T-cell (primary cell): ENCODE measurements at regions not wholly inside any gene's neighbourhood (a gene's known extent, or its start where the extent isn't known, plus 50 kb on each side); places are given as distances from the start of the nearest gene placed in this dataset.

Experiments
- ATAC-seq, 4 experiments: fragments of 200-7000 bp in 3 of 4; fragments of 150-1000 bp in 1 of 4; cut with Tn5 transposase; replicated peaks in 1 of 4; 1 replicate in 3 of 4; 2 replicates in 1 of 4; pipeline ENCODE4 v1.10.0; 2021; ENCODE audit warnings: moderate library complexity in 3 of 4, mild to moderate bottlenecking in 2 of 4, moderate number of reproducible peaks in 1 of 4
- CTCF ChIA-PET, 2 donors: fragments of 300-600 bp; sonication (Branson Sonifier 250); formaldehyde crosslinking; loops; one replicate each; lab custom pipeline; 2022; ENCODE audit warnings: antibody characterized with exemption in 2 of 2; lab: Charles Lee
- POLR2A ChIA-PET, 2 donors: fragments of 300-600 bp; sonication (Branson Sonifier 250); formaldehyde crosslinking; loops; one replicate each; lab custom pipeline; 2022; ENCODE audit warnings: antibody characterized with exemption in 2 of 2; lab: Charles Lee
- DNase-seq, 35 experiments: peaks; one replicate each; pipeline versions ENCODE4 v3.0.0 to v3.0.0-alpha.2; 2013 to 2023
- H3K27ac ChIP-seq: one replicate; pipeline ENCODE4 v1.5.1; 2013; ENCODE audit warnings: low read length
- H3K27me3 ChIP-seq, 2 experiments: replicated peaks in 1 of 2; 1 replicate in 1 of 2; 2 replicates in 1 of 2; pipeline versions ENCODE4 v1.6.1 to v1.7.0; 2013; ENCODE audit warnings: low read length in 1 of 2, mixed read lengths in 1 of 2; ENCODE audit not compliant: control insufficient read depth in 2 of 2, insufficient read depth in 2 of 2; ENCODE audit errors: extremely low read depth in 1 of 2
- H3K36me3 ChIP-seq, 2 donors: 1 replicate in 1 of 2; 2 replicates in 1 of 2; pipeline versions ENCODE4 v1.6.1 to v1.7.0; 2013; ENCODE audit warnings: low read length in 1 of 2; ENCODE audit not compliant: control insufficient read depth in 2 of 2, insufficient read depth in 1 of 2; ENCODE audit errors: extremely low read depth in 1 of 2
- H3K4me1 ChIP-seq, 2 experiments: 1 replicate in 1 of 2; 2 replicates in 1 of 2; pipeline versions ENCODE4 v1.6.1 to v1.7.0; 2013; ENCODE audit warnings: low read length in 2 of 2, mixed read lengths in 1 of 2; ENCODE audit not compliant: insufficient read depth in 2 of 2, control insufficient read depth in 1 of 2; ENCODE audit errors: extremely low read depth in 1 of 2
- H3K4me3 ChIP-seq, 2 donors: 1 replicate in 1 of 2; 2 replicates in 1 of 2; pipeline versions ENCODE4 v1.5.1 to v1.7.0; 2013; ENCODE audit warnings: mild to moderate bottlenecking in 2 of 2, low read length in 1 of 2, moderate library complexity in 1 of 2; ENCODE audit not compliant: control insufficient read depth in 1 of 2; ENCODE audit errors: extremely low read depth in 1 of 2
- H3K9me3 ChIP-seq: 2 replicates; pipeline ENCODE4 v1.7.0; 2013
- H3K27ac Mint-ChIP-seq, 2 donors: one replicate each; pipeline ENCODE4 v1.8.0; 2020 to 2021; ENCODE audit warnings: mild to moderate bottlenecking in 2 of 2, mixed read lengths in 2 of 2
- H3K27me3 Mint-ChIP-seq, 2 donors: one replicate each; pipeline ENCODE4 v1.8.0; 2021 to 2022; ENCODE audit warnings: mixed read lengths in 2 of 2
- H3K36me3 Mint-ChIP-seq: one replicate; pipeline ENCODE4 v1.8.0; 2021; ENCODE audit warnings: mixed read lengths
- H3K4me1 Mint-ChIP-seq, 3 donors: one replicate each; pipeline ENCODE4 v1.8.0; 2020 to 2022; ENCODE audit warnings: mixed read lengths in 3 of 3, mild to moderate bottlenecking in 1 of 3
- H3K4me3 Mint-ChIP-seq, 3 donors: one replicate each; pipeline ENCODE4 v1.8.0; 2020 to 2022; ENCODE audit warnings: mild to moderate bottlenecking in 3 of 3, mixed read lengths in 3 of 3, moderate library complexity in 3 of 3
- H3K9me3 Mint-ChIP-seq, 3 donors: one replicate each; pipeline ENCODE4 v1.8.0; 2020 to 2022; ENCODE audit warnings: mixed read lengths in 3 of 3
- WGBS: methylation state at CpG from one replicate; pipeline ENCODE4 v1.1.5; 2013; ENCODE audit warnings: missing lambda C conversion rate; ENCODE audit not compliant: insufficient coverage; 5-methylcytosine and 5-hydroxymethylcytosine counted together

- peaks cover 0 to 9% of the 10 kb centered on the region in 2 experiments for H3K27me3 ChIP-seq
- Mint-ChIP-seq H3K27ac (no peak overlapping the region), H3K36me3 (no peaks in the 10 kb centered on the region), H3K9me3 (peaks cover 8 to 10% (median 9%) of the 10 kb centered on the region in 3 donors), H3K27me3 (peaks cover 29 to 37% of the 10 kb centered on the region in 2 donors), H3K4me1 (no peaks in the 10 kb centered on the region), H3K4me3 (no peak overlapping the region)
- no peaks in the 10 kb centered on the region for H3K9me3 ChIP-seq
- ATAC-seq, result no peak
- H3K27ac ChIP-seq, result no peak overlapping the region
- no peaks in the 10 kb centered on the region for H3K36me3 ChIP-seq
- DNase-seq, result no peak
- H3K4me3 ChIP-seq, result no peak overlapping the region
- ChIA-PET POLR2A (no interaction called here), CTCF (no interaction called here)
- no peaks in the 10 kb centered on the region for H3K4me1 ChIP-seq
- WGBS, result 50% methylated on average over 1 of the region's 2 CpGs
These were observed 122.3 kb downstream of the FAM174B start for GRCh38 chr15:92533298-92533697.

DNA sequence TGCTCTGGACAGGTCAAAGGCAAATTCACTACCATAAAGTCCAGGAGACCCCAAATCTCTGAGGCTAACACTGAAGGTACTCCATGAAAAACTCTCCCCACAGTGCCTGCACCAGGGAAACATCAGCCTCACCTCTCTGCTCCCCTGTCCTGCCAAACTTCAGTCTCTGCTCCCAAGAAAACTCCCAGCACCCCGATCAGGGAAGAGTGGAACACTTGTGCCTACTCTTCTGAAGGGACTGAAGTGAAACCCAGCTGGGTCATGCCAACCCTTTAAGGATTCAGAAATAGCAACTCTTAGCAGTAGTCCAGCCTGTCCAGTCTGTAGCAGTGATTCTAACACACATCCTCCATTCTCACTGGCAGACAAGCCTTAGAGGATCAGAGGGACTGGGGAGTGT, 124.2 kb downstream of the FAM174B start:
- H3K9me3 Mint-ChIP-seq, result peaks cover 8 to 10% (median 9%) of the 10 kb centered on the region in 3 donors
- no peak for ATAC-seq
- Histone ChIP-seq H3K27me3 (peaks cover 0 to 18% of the 10 kb centered on the region in 2 experiments), H3K4me3 (no peak overlapping the region), H3K36me3 (no peaks in the 10 kb centered on the region), H3K4me1 (no peaks in the 10 kb centered on the region), H3K9me3 (no peaks in the 10 kb centered on the region), H3K27ac (no peak overlapping the region)
- H3K4me3 Mint-ChIP-seq, result no peak overlapping the region
- H3K4me1 Mint-ChIP-seq, result no peaks in the 10 kb centered on the region
- no peaks in the 10 kb centered on the region for H3K36me3 Mint-ChIP-seq
- no peak overlapping the region for H3K27ac Mint-ChIP-seq
- no peak for DNase-seq
- POLR2A ChIA-PET, result no interaction called here
- CTCF ChIA-PET, result no interaction called here
- H3K27me3 Mint-ChIP-seq, result peaks cover 35 to 37% of the 10 kb centered on the region in 2 donors
- WGBS, result 0% methylated on average over 1 of the region's 1 CpG

DNA sequence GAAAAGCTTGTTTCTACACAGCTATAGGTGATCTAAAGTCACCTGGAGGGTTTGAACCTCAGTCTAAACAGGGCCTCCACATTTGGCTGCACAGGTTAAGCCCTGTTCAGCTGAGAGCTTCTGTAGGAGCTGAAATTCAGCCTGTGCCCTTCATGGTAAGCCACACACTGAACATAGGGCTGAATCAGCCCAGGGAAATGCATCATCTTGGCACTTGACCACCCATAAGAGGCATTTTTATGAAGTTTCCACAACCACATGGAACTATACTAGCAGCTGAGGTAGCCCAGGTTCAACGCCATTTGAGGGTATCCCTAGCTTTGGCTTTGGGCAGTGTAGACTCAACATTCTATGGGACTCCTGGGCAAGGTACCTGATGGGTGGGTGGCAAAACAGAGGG, 126.8 kb downstream of the FAM174B start:
- DNase-seq, result no peak
- CTCF ChIA-PET, result no interaction called here
- no peak for ATAC-seq
- Histone ChIP-seq H3K9me3 (no peaks in the 10 kb centered on the region), H3K27ac (no peak overlapping the region), H3K27me3 (peaks cover 0 to 18% of the 10 kb centered on the region in 2 experiments), H3K36me3 (no peaks in the 10 kb centered on the region), H3K4me3 (no peak overlapping the region), H3K4me1 (peaks cover 0 to 2% of the 10 kb centered on the region in 2 experiments)
- Mint-ChIP-seq H3K4me1 (peaks cover 0 to 7% (median 0%) of the 10 kb centered on the region in 3 donors), H3K27ac (no peak overlapping the region), H3K4me3 (no peak overlapping the region), H3K9me3 (no peaks in the 10 kb centered on the region), H3K27me3 (peaks cover 34 to 36% of the 10 kb centered on the region in 2 donors), H3K36me3 (no peaks in the 10 kb centered on the region)
- WGBS, result no CpG with 5 or more reads among the region's 1 CpG
- POLR2A ChIA-PET, result no interaction called here

GRCh38 chr15:92527197-92527596, 128.4 kb downstream of the FAM174B start:
- no peak for DNase-seq
- no peaks in the 10 kb centered on the region for H3K9me3 Mint-ChIP-seq
- Histone ChIP-seq H3K27ac (no peak overlapping the region), H3K36me3 (no peaks in the 10 kb centered on the region), H3K4me1 (peaks cover 0 to 2% of the 10 kb centered on the region in 2 experiments), H3K27me3 (peaks cover 0 to 14% of the 10 kb centered on the region in 2 experiments), H3K9me3 (no peaks in the 10 kb centered on the region), H3K4me3 (no peak overlapping the region)
- peaks cover 34% of the 10 kb centered on the region in 2 donors for H3K27me3 Mint-ChIP-seq
- no peaks in the 10 kb centered on the region for H3K36me3 Mint-ChIP-seq
- no peak overlapping the region for H3K27ac Mint-ChIP-seq
- no peak for ATAC-seq
- no peak overlapping the region for H3K4me3 Mint-ChIP-seq
- WGBS, result 71% methylated on average over 2 of the region's 2 CpGs
- peaks cover 0 to 7% (median 0%) of the 10 kb centered on the region in 3 donors for H3K4me1 Mint-ChIP-seq
- ChIA-PET CTCF (no interaction called here), POLR2A (no interaction called here)

GRCh38 chr15:92525758-92526245, 129.8 kb downstream of the FAM174B start:
- no peak overlapping the region for H3K4me3 Mint-ChIP-seq
- Histone ChIP-seq H3K4me3 (no peak overlapping the region), H3K27me3 (peaks cover 0 to 9% of the 10 kb centered on the region in 2 experiments), H3K4me1 (peaks cover 0 to 2% of the 10 kb centered on the region in 2 experiments), H3K9me3 (no peaks in the 10 kb centered on the region), H3K27ac (no peak overlapping the region), H3K36me3 (no peaks in the 10 kb centered on the region)
- WGBS, result 42% methylated on average over 3 of the region's 3 CpGs
- no peak for ATAC-seq
- peaks cover 0 to 9% (median 2%) of the 10 kb centered on the region in 3 donors for H3K4me1 Mint-ChIP-seq
- no peaks in the 10 kb centered on the region for H3K9me3 Mint-ChIP-seq
- peaks cover 25 to 26% of the 10 kb centered on the region in 2 donors for H3K27me3 Mint-ChIP-seq
- peak overlapping the region in 1 of 2 donors; percentile 40 for H3K27ac Mint-ChIP-seq
- no peaks in the 10 kb centered on the region for H3K36me3 Mint-ChIP-seq
- ChIA-PET POLR2A (interaction anchor here in 1 of 2 donors (0.7 kb wide), 1 partner anchor 154 kb away, joined by 3 read pairs; no protein-coding TSS in a partner anchor), CTCF (no interaction called here)
- DNase-seq, result no peak

DNA sequence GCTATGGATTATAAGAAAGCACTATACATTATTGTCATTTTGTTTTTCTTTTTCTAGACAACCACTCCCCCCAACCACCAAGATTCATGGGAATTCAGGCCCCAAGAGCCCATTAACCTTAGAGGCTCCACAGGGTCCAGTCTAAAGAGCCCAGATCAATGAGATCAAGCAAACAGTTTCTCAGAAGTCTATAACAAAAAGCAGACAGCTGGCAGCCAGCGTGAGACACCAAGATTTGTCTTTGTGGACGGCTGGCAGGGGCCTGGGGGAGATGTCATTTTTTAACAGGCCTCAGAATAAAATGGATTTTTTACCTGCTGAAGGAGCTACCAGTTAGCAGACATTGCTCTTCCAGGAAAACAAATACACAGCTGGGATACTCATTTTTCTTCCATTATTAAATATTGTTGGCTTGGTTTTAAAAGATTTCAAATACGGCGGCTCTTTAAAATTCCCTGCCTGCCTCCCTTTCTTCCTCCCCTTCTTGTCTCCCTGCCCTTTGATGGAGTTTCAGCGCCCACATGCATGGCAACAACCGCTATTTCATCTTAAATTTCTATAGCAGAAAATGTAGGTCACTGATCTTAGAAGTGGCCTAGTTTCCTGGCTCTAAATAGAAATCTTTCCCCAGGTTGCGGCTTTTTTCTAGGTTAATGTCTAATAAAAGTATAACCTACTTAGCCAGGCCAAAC, 130.6 kb downstream of the FAM174B start:
- no peak overlapping the region for H3K27ac Mint-ChIP-seq
- no peak overlapping the region for H3K27ac ChIP-seq
- H3K4me1 ChIP-seq, result peaks cover 0 to 2% of the 10 kb centered on the region in 2 experiments
- 80% methylated on average over 1 of the region's 7 CpGs for WGBS
- peaks cover 0 to 9% (median 2%) of the 10 kb centered on the region in 3 donors for H3K4me1 Mint-ChIP-seq
- no peaks in the 10 kb centered on the region for H3K9me3 Mint-ChIP-seq
- H3K36me3 ChIP-seq, result no peaks in the 10 kb centered on the region
- ATAC-seq (no peak), DNase-seq (no peak)
- H3K9me3 ChIP-seq, result no peaks in the 10 kb centered on the region
- H3K27me3 Mint-ChIP-seq, result peaks cover 24 to 26% of the 10 kb centered on the region in 2 donors
- CTCF ChIA-PET, result no interaction called here
- H3K36me3 Mint-ChIP-seq, result no peaks in the 10 kb centered on the region
- H3K4me3 Mint-ChIP-seq, result no peak overlapping the region
- no peak overlapping the region for H3K4me3 ChIP-seq
- POLR2A ChIA-PET, result no interaction called here
- peaks cover 0 to 9% of the 10 kb centered on the region in 2 experiments for H3K27me3 ChIP-seq
